22Rv1 (cell line): ENCODE measurements at regions not wholly inside any gene's neighbourhood (a gene's known extent, or its start where the extent isn't known, plus 50 kb on each side); places are given as distances from the start of the nearest gene placed in this dataset.
"Not testable (repeated sequence)": the region's sequence is repeated elsewhere in the genome, so short reads cannot be mapped to it uniquely, and the experiment has no call there.

ENCODE experiments used
- H3K27ac ChIP-seq: fragments of 450-650 bp; 2 replicates; pipeline ENCODE4 v1.5.1; 2017
- ZFX ChIP-seq: fragments of 450-650 bp; IDR thresholded peaks from 2 replicates; pipeline ENCODE4 v1.6.1; 2017; ENCODE audit warnings: antibody characterized with exemption, borderline replicate concordance
- TF ChIP-seq, protein P1 (sequence below): fragments of 450-650 bp; IDR thresholded peaks from 2 replicates; pipeline ENCODE4 v1.5.1; 2017; ENCODE audit warnings: mild to moderate bottlenecking

DNA sequence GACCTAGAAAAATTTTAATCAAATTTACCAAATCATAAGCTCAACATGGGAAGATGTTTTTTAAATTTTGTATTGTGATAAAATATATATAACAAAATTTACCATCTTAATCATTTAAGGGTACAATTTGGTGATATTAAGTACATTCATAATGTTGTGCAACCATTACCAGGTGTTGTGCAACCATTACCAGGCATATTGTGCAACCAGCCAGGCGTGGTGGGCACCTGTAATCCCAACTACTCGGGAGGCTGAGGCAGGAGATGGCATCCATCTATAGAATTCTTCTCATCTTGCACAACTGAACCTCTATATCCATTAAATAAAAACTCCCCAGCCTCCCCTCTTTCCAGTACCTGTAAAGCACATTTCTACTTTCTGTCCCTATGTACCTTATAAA lies 124.5 kb upstream of the SLC13A1 start:
- no peak overlapping the region for H3K27ac ChIP-seq

DNA sequence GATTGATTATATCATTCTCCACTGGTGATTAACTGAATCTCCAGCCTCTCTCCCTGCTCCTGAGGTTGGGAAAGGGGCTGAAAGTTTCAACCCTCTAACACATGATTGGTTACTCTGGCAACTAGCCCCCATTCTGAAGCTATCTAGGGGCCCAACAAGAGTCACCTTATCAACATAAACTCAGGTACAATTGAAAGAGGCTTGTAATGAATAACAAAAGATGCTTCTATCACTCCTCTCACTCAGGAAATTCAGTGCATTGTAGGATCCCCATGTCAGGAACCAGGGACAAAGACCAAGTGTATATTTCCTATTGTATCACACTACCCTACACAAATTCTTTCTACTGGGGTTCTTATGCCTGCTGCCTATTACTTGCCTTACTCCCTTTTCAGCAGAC lies 123.9 kb upstream of the SLC13A1 start:
- no peak overlapping the region for H3K27ac ChIP-seq
- TF ChIP-seq ZFX: no peak
- TF ChIP-seq, protein P1, sequence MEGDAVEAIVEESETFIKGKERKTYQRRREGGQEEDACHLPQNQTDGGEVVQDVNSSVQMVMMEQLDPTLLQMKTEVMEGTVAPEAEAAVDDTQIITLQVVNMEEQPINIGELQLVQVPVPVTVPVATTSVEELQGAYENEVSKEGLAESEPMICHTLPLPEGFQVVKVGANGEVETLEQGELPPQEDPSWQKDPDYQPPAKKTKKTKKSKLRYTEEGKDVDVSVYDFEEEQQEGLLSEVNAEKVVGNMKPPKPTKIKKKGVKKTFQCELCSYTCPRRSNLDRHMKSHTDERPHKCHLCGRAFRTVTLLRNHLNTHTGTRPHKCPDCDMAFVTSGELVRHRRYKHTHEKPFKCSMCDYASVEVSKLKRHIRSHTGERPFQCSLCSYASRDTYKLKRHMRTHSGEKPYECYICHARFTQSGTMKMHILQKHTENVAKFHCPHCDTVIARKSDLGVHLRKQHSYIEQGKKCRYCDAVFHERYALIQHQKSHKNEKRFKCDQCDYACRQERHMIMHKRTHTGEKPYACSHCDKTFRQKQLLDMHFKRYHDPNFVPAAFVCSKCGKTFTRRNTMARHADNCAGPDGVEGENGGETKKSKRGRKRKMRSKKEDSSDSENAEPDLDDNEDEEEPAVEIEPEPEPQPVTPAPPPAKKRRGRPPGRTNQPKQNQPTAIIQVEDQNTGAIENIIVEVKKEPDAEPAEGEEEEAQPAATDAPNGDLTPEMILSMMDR: no peak

More for the DNA sequence above, 124.5 kb upstream of the SLC13A1 start:
- TF ChIP-seq ZFX: no peak
- TF ChIP-seq, protein P1: no peak

DNA sequence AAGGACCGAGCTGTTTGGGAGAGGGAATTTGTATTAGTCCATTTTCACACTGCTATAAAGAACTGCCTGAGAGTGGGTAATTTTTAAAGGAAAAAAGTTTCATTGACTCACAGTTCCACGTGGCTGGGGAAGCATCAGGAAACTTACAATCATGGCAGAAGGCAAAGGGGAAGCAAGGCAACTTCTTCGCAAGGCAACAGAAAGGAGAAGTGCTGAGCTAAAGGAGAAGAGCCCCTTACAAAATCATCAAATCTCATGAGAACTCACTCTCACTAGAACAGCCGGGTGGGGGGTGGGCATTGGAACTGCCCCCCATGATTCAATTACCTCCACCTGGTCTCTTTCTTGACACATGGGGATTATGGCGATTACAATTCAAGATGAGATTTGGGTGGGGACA lies 121.8 kb upstream of the SLC13A1 start:
- H3K27ac ChIP-seq: not testable (repeated sequence)

DNA sequence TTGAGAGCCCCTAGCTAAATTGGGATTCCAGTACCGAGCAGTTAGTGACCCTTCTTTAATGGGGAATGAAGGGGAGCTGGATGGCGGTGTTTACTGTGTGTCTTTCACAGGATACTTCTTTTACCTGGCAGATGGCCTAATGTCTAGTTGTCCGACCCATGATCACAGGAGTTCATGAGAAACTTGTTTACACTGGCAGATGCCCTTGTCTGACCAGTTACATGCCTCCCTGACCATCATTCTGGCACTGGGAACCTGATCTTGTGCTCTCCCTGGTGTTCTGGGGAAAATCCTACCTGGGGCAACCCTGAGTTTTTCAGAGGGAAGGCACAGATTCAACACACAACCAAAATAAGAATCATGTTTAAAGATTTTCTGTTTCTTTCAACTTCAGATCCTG lies 120.1 kb upstream of the SLC13A1 start:
- TF ChIP-seq ZFX: no peak
- TF ChIP-seq, protein P1: no peak

DNA sequence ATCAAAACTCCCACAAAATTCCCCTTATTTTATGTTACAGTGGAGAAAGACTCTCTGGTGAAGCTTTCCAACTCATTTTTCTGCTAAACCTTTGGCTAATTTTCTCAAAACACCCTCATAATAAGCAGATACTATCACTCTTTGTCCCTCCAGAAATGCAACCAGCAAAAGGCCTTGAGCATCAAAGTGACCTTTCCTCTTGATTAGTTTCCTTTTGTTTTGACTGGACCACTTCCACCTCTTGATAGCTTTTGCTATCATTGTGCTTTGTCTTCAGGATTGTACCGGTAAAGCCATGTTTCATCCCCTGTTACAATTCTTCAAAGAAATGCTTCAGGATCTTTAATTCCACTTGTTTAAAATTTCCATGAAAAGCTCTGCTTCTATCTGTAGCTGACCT lies 115.1 kb upstream of the SLC13A1 start:
- TF ChIP-seq ZFX: no peak
- TF ChIP-seq, protein P1: no peak

More for the DNA sequence above, 120.1 kb upstream of the SLC13A1 start:
- H3K27ac ChIP-seq: no peak overlapping the region

DNA sequence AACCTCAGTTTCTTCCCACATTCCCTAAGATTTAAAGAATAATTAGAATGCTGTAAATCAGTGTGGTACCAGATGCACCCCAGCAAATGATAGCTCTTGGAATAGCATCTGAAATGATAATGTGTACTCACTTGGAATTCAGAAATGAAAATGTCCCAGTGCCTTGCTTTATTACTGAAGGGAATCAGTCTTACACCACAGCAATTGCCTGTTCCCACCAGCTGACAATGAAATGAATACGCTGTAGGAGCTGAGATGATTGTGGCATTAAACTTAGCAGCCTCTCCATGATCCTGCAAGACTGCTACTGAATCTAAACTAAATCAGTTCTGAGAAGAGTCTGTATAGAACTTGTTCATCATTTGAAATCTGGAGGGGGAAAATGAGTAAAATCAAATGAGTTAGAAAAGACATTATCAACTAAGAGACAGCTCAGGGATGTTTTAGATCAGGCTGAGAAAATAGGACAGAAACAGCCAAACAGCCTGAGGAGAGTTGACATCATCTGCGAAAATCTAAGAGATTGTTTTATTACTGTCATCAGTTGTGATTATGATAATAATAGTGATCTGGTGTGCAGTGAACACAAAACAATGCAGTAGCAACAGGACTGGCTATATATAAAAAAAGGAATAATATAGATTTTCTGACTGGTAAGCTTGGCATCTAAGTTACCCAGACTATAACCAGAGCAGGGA lies 108.6 kb upstream of the SLC13A1 start:
- no peak overlapping the region for H3K27ac ChIP-seq
- TF ChIP-seq ZFX: no peak
- TF ChIP-seq, protein P1: no peak

More for the DNA sequence above, 115.1 kb upstream of the SLC13A1 start:
- no peak overlapping the region for H3K27ac ChIP-seq

DNA sequence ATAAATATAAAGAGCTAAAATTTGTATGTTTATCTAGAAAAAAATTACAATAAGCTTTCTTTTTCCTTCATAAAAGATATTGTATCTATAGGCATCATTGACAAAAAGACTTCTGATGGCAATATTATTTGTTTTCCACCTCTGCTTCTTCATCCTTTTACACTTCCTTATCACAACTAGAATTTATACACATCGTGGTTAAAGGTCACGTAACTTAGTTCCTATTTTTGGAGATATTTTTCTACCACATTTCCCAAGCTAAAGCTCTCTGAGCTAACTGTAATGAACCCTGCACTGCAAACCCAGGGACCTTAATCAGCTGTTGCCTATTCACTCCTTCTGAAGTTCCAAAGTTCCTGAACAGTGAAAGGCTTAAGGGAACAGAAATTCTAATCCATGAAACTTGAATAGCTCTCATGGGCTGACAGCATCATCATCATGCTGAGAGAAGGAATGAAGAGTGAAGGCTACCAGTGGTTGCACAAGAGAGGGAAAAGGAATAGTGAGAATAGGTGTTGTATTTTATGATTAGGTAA lies 106.1 kb upstream of the SLC13A1 start:
- H3K27ac ChIP-seq: no peak overlapping the region
- TF ChIP-seq, protein P1: no peak
- no peak for TF ChIP-seq ZFX
